Dermis microvascular lymphatic vessel endothelial cell (primary cell): ENCODE measurements at regions not wholly inside any gene's neighbourhood (a gene's known extent, or its start where the extent isn't known, plus 50 kb on each side); places are given as distances from the start of the nearest gene placed in this dataset.
A peak's percentile ranks its signal among the peaks of the same experiment; 100 is the strongest.
"Not testable (repeated sequence)": the region's sequence is repeated elsewhere in the genome, so short reads cannot be mapped to it uniquely, and the experiment has no call there.

ENCODE experiments used
- DNase-seq, 2 donors: peaks; one replicate each; pipeline versions ENCODE4 v3.0.0 to v3.0.0-alpha.2; 2010; ENCODE audit warnings: low read depth in 2 of 2

- DNase-seq, result peak in 1 of 2 donors; percentile 23
Measured at GRCh38 chr6:92289831-92290230, 1129.5 kb downstream of the EPHA7 start.

- DNase-seq, result peak in 1 of 2 donors; percentile 50
Measured at GRCh38 chr6:92281571-92282076, 1137.7 kb downstream of the EPHA7 start.

DNA sequence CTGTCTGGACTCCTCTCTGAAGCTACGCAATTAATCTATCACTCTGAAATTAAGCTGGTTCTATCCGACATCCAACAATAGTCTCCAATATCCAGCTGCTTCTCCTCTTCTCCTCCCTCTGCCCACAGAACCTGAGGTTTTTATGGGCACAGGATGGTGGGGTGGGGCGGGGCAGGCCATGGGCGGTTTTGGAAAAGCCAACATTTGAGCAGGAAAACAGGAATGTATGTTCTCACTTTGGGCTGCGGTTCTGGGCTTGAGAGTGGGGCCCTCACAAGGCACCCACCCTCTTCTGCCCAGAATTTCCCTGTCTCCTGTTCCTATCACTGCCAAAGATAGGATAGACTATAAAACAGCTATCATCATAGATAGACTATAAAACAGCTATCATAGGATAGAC lies 1144.2 kb downstream of the EPHA7 start:
- DNase-seq, result no peak

DNA sequence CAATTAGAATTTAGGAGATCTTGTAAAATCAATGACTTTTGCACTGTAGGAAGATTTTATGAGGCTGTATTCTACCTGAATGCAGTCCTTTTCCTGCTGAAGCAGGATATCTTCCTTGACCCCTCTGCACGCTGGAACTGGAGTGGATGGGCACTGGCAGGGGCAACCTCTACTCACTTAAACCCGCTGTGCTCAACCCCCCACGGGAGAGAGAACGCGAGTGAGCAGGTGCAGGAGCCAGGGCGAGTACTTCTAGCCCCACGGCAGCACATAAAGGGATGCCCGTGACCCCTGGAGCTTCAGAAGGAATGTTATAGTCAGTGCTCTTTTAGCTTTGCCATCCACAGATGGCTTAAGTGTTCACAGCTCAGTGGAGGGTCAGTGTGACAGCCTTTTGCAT lies 1144.8 kb downstream of the EPHA7 start:
- DNase-seq, result no peak

DNA sequence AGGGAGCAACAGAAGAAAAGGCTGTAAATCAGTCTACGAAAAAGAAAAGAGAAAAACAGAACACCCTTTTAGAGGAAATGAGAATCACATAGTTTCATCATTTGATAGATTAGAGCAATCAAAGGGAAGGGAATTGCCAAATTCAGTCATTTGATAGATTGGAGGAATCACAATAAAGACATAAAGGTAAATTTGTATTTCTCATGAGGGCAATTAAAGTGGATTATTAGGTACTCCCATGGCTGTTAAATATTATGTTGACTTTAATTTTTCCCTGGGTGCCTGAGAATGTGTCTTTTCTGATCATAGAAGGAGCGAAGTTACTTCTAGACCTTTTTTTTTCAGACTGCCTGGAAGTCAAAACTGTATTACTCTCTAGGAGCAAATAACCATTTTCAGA lies 1145.7 kb downstream of the EPHA7 start:
- DNase-seq, result no peak

GRCh38 chr6:92271091-92271490 lies 1148.3 kb downstream of the EPHA7 start:
- DNase-seq, result peak; percentile 40 to 84

- no peak for DNase-seq
Measured at GRCh38 chr6:92270365-92270764, 1149.0 kb downstream of the EPHA7 start.

GRCh38 chr6:92267335-92267734 lies 1152.0 kb downstream of the EPHA7 start:
- no peak for DNase-seq

DNA sequence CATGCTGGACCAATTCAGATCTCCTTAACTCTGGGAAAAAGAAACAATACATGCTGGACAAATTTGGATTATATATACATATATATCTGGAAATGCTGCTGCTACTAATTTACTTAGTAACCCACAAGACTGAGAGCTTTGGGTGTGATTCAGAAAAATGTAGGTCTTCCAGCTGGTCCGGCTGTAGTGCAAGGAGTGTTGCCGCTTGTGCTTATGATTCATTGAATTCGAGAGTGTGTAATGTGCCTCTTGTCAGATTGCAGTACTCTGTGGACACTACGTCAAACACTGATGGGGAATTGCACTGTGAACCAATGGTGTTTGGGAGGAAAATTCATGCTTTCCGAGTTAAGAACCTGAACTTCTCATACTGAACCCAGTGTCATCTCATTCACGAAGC lies 1155.5 kb downstream of the EPHA7 start:
- no peak for DNase-seq

DNA sequence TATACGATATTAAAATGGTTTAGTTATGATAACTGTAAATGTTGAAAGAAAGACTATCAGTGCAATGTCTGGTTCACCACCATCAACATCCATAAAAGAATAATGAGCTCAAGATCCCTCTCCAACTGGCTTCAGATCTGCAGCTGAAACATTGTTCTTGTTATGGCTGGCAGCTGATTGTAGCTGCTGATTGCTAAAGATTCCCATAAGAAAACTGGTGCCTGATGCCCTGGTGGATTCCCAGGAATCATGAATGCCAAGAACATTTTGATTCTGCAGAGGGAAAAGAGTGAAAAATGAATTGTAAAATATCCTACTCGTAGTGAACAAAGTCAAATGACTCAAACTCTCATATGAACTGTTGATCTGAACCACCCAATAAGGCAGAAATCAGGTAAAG lies 1160.2 kb downstream of the EPHA7 start:
- no peak for DNase-seq

DNA sequence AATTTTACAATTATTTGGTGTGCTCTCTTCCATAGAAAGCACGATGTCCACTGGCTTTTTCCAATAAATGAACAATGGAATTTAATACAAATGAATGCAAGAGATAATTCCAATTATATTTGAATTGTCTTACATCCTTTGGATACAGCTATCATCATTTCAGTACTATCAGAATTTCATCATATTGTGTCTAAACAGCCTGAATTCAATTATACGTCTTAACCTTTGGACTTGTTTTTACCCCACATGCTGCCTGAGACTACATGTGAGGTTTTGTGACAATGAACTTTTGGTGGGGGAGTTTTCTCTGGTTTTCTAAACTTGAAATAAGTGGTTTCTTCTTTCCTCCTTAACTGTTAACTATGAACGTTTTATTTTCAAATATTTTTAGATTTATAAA lies 1176.0 kb downstream of the EPHA7 start:
- no peak for DNase-seq

DNA sequence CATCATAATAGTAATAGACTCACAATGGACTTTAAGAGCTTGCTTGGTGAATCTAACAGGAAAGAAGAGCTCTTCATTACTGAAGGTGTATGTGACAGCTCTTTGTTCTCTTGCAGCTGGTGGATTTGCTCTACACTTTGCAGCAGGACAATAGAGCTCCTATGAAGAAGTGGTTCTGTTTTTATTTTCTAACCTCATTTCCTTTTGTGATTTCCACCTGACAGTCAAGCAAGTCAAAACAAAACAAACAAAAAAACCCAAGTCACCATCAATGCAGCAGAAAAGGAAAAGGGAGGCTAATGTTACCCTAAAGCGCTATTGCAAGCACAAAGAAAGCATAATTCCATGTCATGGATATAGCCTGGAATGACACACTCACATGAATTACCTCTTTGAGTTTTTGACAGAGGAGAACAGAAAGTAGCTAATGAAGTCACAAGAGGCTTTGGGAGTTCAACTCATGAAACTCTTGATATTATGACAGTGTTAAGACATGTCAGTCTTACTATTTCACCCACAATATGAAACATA lies 1188.1 kb downstream of the EPHA7 start:
- peak in 1 of 2 donors; percentile 7 for DNase-seq

DNA sequence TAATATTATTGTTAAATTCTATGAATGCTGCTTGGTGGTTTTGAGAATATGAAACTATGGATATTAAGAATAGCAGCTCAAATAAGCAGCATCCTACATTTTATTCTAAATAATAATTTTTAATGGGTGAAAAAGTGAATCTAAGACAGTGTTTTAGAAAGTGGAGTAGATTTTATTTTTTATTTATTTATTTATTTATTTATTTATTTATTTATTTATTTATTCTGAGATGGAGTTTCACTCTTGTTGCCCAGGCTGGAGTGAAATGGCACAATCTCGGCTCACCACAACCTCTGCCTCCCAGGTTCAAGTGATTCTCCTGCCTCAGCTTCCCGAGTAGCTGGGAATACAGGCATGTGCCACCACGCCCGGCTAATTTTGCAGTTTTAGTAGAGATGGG lies 1199.4 kb downstream of the EPHA7 start:
- DNase-seq, result not testable (repeated sequence)

GRCh38 chr6:92216717-92217116 lies 1202.6 kb downstream of the EPHA7 start:
- no peak for DNase-seq

DNA sequence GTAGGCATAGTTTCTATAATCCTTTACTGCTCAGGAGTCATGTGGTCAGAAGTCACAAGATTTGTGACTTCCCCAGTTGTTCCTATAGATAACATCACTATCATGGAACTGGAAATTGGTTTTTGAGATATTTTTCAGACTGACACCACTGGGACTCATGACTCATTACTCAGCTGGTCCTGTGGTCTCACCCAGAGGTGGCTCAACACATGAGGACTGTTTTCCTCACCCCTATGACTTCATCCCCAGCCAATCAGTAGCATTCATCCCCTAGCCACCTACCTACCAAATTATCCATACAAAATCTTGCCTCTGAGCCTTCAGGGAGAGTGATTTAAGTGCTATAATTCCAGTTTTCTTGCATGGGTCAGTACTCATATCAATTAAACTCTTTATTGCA lies 1217.7 kb downstream of the EPHA7 start:
- no peak for DNase-seq

GRCh38 chr6:92196325-92196724 lies 1223.0 kb downstream of the EPHA7 start:
- DNase-seq, result no peak

GRCh38 chr6:92195796-92196195 lies 1223.6 kb downstream of the EPHA7 start:
- no peak for DNase-seq

- no peak for DNase-seq
Measured at GRCh38 chr6:92188016-92188415, 1231.3 kb downstream of the EPHA7 start.

GRCh38 chr6:92184933-92185332 lies 1234.4 kb downstream of the EPHA7 start:
- DNase-seq, result no peak

- peak in 1 of 2 donors; percentile 3 for DNase-seq
Measured at GRCh38 chr6:92181347-92181746, 1238.0 kb downstream of the EPHA7 start.

GRCh38 chr6:92180090-92180489 lies 1239.3 kb downstream of the EPHA7 start:
- no peak for DNase-seq

DNA sequence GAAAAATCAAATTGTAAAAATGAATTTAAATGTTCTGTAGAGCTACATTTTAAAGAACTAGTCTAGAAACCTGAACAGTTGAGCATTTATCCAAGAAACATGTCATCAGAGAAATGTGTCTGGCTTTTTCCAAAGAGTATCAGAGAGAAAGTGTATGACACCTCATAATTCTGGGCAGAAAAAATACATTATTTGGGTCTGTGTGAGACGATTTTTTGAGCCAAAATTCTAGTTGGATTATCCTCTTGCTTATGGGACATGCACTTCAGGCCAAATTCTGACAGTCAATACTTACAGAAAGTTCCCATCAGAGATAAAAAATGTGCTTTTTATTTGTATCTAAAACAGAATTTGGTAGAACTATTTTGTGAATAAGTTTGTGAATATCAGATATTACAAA lies 1242.7 kb downstream of the EPHA7 start:
- no peak for DNase-seq

GRCh38 chr6:92174398-92175073 lies 1244.8 kb downstream of the EPHA7 start:
- DNase-seq, result no peak
